CD4-positive, alpha-beta T cell treated with Interleukin-4 for 4 hours (primary cell): ENCODE measurements at regions not wholly inside any gene's neighbourhood (a gene's known extent, or its start where the extent isn't known, plus 50 kb on each side); places are given as distances from the start of the nearest gene placed in this dataset.

ENCODE experiments used
- DNase-seq: peaks from one replicate; pipeline ENCODE4 v3.0.0-alpha.2; 2020

- DNase-seq = no peak
Measured at GRCh38 chr11:70810133-70810532, 411.8 kb downstream of the CTTN start.

- no peak for DNase-seq
Measured at GRCh38 chr11:70810681-70811080, 412.4 kb downstream of the CTTN start.

GRCh38 chr11:70811483-70811882 is 413.2 kb downstream of the CTTN start:
- DNase-seq = no peak

GRCh38 chr11:70811915-70812314 is 413.6 kb downstream of the CTTN start:
- no peak for DNase-seq

GRCh38 chr11:70812472-70812871 is 414.1 kb downstream of the CTTN start:
- no peak for DNase-seq

- no peak for DNase-seq
Measured at GRCh38 chr11:70813651-70814050, 415.3 kb downstream of the CTTN start.

- DNase-seq = no peak
Measured at GRCh38 chr11:70815485-70815832, 417.1 kb downstream of the CTTN start.

- DNase-seq = no peak
Measured at GRCh38 chr11:70816156-70816678, 417.9 kb downstream of the CTTN start.

GRCh38 chr11:70818351-70818750 is 420.0 kb downstream of the CTTN start:
- DNase-seq = no peak

- DNase-seq = no peak
Measured at GRCh38 chr11:70819022-70819421, 420.7 kb downstream of the CTTN start.

GRCh38 chr11:70820311-70820710 is 422.0 kb downstream of the CTTN start:
- no peak for DNase-seq

GRCh38 chr11:70820712-70821111 is 422.4 kb downstream of the CTTN start:
- DNase-seq = no peak

- no peak for DNase-seq
Measured at GRCh38 chr11:70823771-70824170, 425.4 kb downstream of the CTTN start.

- no peak for DNase-seq
Measured at GRCh38 chr11:70824605-70825245, 426.4 kb downstream of the CTTN start.

- no peak for DNase-seq
Measured at GRCh38 chr11:70825893-70826540, 426.4 kb downstream of the SHANK2 start.

- no peak for DNase-seq
Measured at GRCh38 chr11:70826541-70827335, 425.6 kb downstream of the SHANK2 start.

- no peak for DNase-seq
Measured at GRCh38 chr11:70828593-70829082, 423.7 kb downstream of the SHANK2 start.

GRCh38 chr11:70829134-70829885 is 423.1 kb downstream of the SHANK2 start:
- DNase-seq = no peak

- no peak for DNase-seq
Measured at GRCh38 chr11:70829886-70830272, 422.5 kb downstream of the SHANK2 start.

- DNase-seq = no peak
Measured at GRCh38 chr11:70833011-70833410, 419.4 kb downstream of the SHANK2 start.

GRCh38 chr11:70833554-70833953 is 418.8 kb downstream of the SHANK2 start:
- no peak for DNase-seq

- DNase-seq = no peak
Measured at GRCh38 chr11:70834277-70834940, 418.0 kb downstream of the SHANK2 start.
